IPS-NIHi11 (cell line): ENCODE measurements at regions not wholly inside any gene's neighbourhood (a gene's known extent, or its start where the extent isn't known, plus 50 kb on each side); places are given as distances from the start of the nearest gene placed in this dataset.

Experiments used
- DNase-seq: peaks from one replicate; pipeline ENCODE4 v3.0.0; 2012; ENCODE audit warnings: mixed read lengths, low spot score

DNA sequence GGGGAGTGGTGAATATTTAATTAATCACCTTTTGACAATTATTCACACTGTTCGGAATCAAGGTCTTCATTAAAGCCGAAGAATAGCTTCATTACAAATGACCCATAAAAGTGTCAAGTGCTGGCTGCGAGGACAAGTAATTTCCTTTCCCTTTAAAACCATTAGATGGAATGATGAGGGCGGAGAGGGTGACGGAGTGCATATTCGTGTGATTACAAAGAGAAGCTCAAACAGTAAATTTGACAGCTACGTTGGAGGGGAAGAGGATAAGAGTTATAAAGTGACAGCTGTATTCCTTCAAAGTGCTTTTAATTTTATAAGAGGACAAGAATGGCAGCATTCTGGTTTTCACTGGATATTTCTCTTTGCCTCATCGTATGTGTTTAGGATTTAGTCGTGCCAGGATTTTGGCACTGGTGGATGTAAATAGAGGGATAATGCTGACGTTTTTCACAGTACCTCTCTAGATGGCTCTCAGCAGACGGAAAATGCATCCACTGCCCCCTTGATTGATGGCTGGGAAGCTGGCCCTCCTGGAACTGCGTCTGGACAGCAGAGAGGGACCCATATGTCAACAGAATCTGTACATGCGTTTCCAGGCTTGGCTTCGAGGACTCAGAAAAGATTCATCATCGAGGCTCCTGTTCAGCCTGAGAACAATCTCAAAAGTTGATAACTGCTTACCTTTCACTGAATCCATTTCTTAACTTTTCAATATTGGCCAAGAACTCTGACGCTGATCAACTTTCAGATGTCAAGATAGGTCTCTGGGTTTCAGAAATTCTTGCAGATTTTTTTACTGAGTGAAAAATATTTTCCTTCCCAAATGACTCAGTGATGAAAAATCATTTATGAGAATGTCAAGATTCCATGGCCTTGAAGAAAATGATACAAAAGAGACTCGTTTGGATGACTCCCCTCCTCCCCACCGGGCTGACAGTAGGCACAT lies 50.4 kb upstream of the IRX2 start:
- DNase-seq: no peak
